K562 (cell line): ENCODE measurements at regions not wholly inside any gene's neighbourhood (a gene's known extent, or its start where the extent isn't known, plus 50 kb on each side); places are given as distances from the start of the nearest gene placed in this dataset.

Source experiments
- ATAC-seq: fragments of 200-7000 bp; cut with Tn5 transposase; 3 replicates; pipeline ENCODE4 v1.9.1; 2020; ENCODE audit warnings: moderate library complexity
- BruUV-seq: library from RNA; stranded (reverse); fragments of 400-500 nt; replicated peaks from 2 replicates; lab custom pipeline; 2021; lab: Mats Ljungman, UMichigan
- CTCF ChIA-PET: fragments of 300-600 bp; formaldehyde crosslinking; extraction: SDS; loops from one replicate; lab custom pipeline; 2021; ENCODE audit warnings: low intra/inter-chr PET ratio; lab: Yijun Ruan, JAX
- POLR2A ChIA-PET: fragments of 300-600, 350-650 bp; sonication (Branson Sonifier 250); formaldehyde crosslinking; extraction: SDS; loops from one replicate; lab custom pipeline; 2021; ENCODE audit warnings: antibody characterized with exemption, inconsistent platforms; lab: Yijun Ruan, JAX
- DNase-seq, 4 experiments: peaks; one replicate each; pipeline versions ENCODE4 v3.0.0 to v3.0.0-alpha.2; 2011 to 2018; ENCODE audit warnings: low spot score in 3 of 4, mixed read lengths in 3 of 4; ENCODE audit errors: extremely low read depth in 1 of 4
- FAIRE-seq: peaks from 2 replicates; lab custom pipeline; 2011; peaks lifted over from hg19 to GRCh38; lab: Jason Lieb, UNC
- H2AFZ ChIP-seq: 2 replicates; pipeline ENCODE4 v1.6.0; 2011; ENCODE audit warnings: low read depth, low read length, control low read depth, inconsistent platforms
- H3K27ac ChIP-seq: fragments of 200-600 bp; 3 replicates; pipeline ENCODE4 v1.8.0; 2011; ENCODE audit warnings: low read depth, mild to moderate bottlenecking, control low read depth, inconsistent platforms, low read length, moderate library complexity, mixed read lengths; ENCODE audit errors: extremely low read depth
- H3K27me3 ChIP-seq, 2 experiments: fragments of 300-600 bp in 1 of 2; 2 replicates in 1 of 2; 3 replicates in 1 of 2; pipeline versions ENCODE4 v1.6.0 to v1.8.0; 2011; ENCODE audit warnings: inconsistent platforms in 2 of 2, low read length in 2 of 2, mild to moderate bottlenecking in 1 of 2, mixed read lengths in 1 of 2, moderate library complexity in 1 of 2; ENCODE audit not compliant: control insufficient read depth in 2 of 2, insufficient read depth in 2 of 2
- H3K36me3 ChIP-seq: fragments of 300-600 bp; 3 replicates; pipeline ENCODE4 v1.8.0; 2011; ENCODE audit warnings: mild to moderate bottlenecking, low read length, inconsistent platforms; ENCODE audit not compliant: control insufficient read depth, insufficient read depth
- H3K4me1 ChIP-seq, 2 experiments: fragments of 200-600 bp in 1 of 2; replicated peaks in 1 of 2; 2 replicates in 1 of 2; 3 replicates in 1 of 2; pipeline versions ENCODE4 v1.5.1 to v1.8.0; 2011; ENCODE audit warnings: inconsistent platforms in 2 of 2, low read length in 2 of 2, mild to moderate bottlenecking in 1 of 2, mixed read lengths in 1 of 2, moderate library complexity in 1 of 2; ENCODE audit not compliant: control insufficient read depth in 2 of 2, insufficient read depth in 2 of 2
- H3K4me2 ChIP-seq: 2 replicates; pipeline ENCODE4 v1.6.1; 2011; ENCODE audit warnings: low read length, control low read depth, inconsistent platforms, mixed read lengths; ENCODE audit not compliant: insufficient read depth
- H3K4me3 ChIP-seq: fragments of 200-600 bp; sonication (generic), shearing (Covaris generic); 2 replicates; pipeline ENCODE4 v1.5.1; 2016; ENCODE audit warnings: control low read depth, inconsistent platforms
- H3K79me2 ChIP-seq: fragments of 200-600 bp; 3 replicates; pipeline ENCODE4 v1.8.0; 2011; ENCODE audit warnings: low read length, inconsistent platforms; ENCODE audit not compliant: control insufficient read depth, insufficient read depth
- H3K9ac ChIP-seq, 2 experiments: 2 replicates each; pipeline versions ENCODE4 v1.6.0 to v1.6.1; 2011; ENCODE audit warnings: low read depth in 2 of 2, low read length in 2 of 2, control low read depth in 1 of 2, inconsistent platforms in 1 of 2, mild to moderate bottlenecking in 1 of 2, mixed read lengths in 1 of 2; ENCODE audit not compliant: insufficient read depth in 1 of 2
- H3K9me1 ChIP-seq: one replicate; pipeline ENCODE4 v1.6.0; 2011; ENCODE audit warnings: inconsistent platforms, mild to moderate bottlenecking, low read length, moderate library complexity; ENCODE audit not compliant: control insufficient read depth, insufficient read depth
- H3K9me3 ChIP-seq: replicated peaks from 2 replicates; pipeline ENCODE4 v1.5.1; 2011; ENCODE audit warnings: low read depth, low read length, inconsistent platforms; ENCODE audit not compliant: control insufficient read depth, insufficient read depth
- H4K20me1 ChIP-seq: replicated peaks from 2 replicates; pipeline ENCODE4 v1.6.1; 2011; ENCODE audit warnings: low read length, inconsistent platforms, mixed read lengths; ENCODE audit not compliant: control insufficient read depth, insufficient read depth
- ARID2 ChIP-seq: fragments of 450-650 bp; IDR thresholded peaks from 2 replicates; pipeline ENCODE4 v1.6.1; 2017; ENCODE audit warnings: antibody characterized with exemption, mild to moderate bottlenecking
- DMBX1 ChIP-seq: fragments of 250-450 bp; sonication (Bioruptor Pico); IDR thresholded peaks from 2 replicates; pipeline ENCODE4 v1.8.0; 2022; ENCODE audit warnings: inconsistent platforms, mild to moderate bottlenecking, moderate library complexity, borderline replicate concordance
- HMGN3 ChIP-seq: IDR thresholded peaks from 2 replicates; pipeline ENCODE4 v1.6.1; 2011; ENCODE audit warnings: borderline replicate concordance, low read depth, mild to moderate bottlenecking, mixed read lengths, low read length; ENCODE audit not compliant: insufficient read length; ENCODE audit errors: extremely low read depth
- HSF4 ChIP-seq: fragments of 250-450 bp; sonication (Bioruptor Pico); IDR thresholded peaks from 2 replicates; pipeline ENCODE4 v2.1.2; 2022; ENCODE audit warnings: mild to moderate bottlenecking, moderate library complexity, borderline replicate concordance
- MECOM ChIP-seq: fragments of 250-450 bp; sonication (Bioruptor Pico); IDR thresholded peaks from 2 replicates; pipeline ENCODE4 v1.8.0; 2022; ENCODE audit warnings: inconsistent platforms
- NELFE ChIP-seq: IDR thresholded peaks from 2 replicates; pipeline ENCODE4 v1.6.1; 2011; ENCODE audit warnings: mild to moderate bottlenecking; ENCODE audit not compliant: insufficient read depth, insufficient read length
- PHB ChIP-seq: fragments of 250-450 bp; sonication (Bioruptor Pico); IDR thresholded peaks from 2 replicates; pipeline ENCODE4 v1.5.0; 2021
- PML ChIP-seq: IDR thresholded peaks from 2 replicates; pipeline ENCODE4 v1.6.1; 2012; ENCODE audit warnings: low read length, inconsistent platforms
- POLR3A ChIP-seq: IDR thresholded peaks from 2 replicates; pipeline ENCODE4 v1.6.1; 2011; ENCODE audit warnings: borderline replicate concordance, mild to moderate bottlenecking, moderate library complexity; ENCODE audit not compliant: insufficient read length, insufficient read depth; ENCODE audit errors: extremely low read depth
- RFX7 ChIP-seq: fragments of 250-450 bp; sonication (Bioruptor Pico); IDR thresholded peaks from 2 replicates; pipeline ENCODE4 v1.5.1; 2021; ENCODE audit warnings: mild to moderate bottlenecking
- SIX5 ChIP-seq, 2 experiments: IDR thresholded peaks; 2 replicates each; pipeline ENCODE4 v1.6.1; 2011; ENCODE audit warnings: low read length in 2 of 2, borderline replicate concordance in 1 of 2, low read depth in 1 of 2, mild to moderate bottlenecking in 1 of 2, moderate library complexity in 1 of 2; ENCODE audit not compliant: insufficient read depth in 1 of 2
- TAF1 ChIP-seq: IDR thresholded peaks from 2 replicates; pipeline ENCODE4 v1.6.1; 2011; ENCODE audit warnings: mild to moderate bottlenecking, low read length, moderate library complexity; ENCODE audit not compliant: insufficient read depth, control insufficient read depth, severe bottlenecking; ENCODE audit errors: extremely low read depth
- TEAD2 ChIP-seq: fragments of 450-650 bp; IDR thresholded peaks from 2 replicates; pipeline ENCODE4 v1.6.1; 2016; ENCODE audit warnings: missing genetic modification characterization, control low read depth, missing compliant biosample characterization
- THRAP3 ChIP-seq: fragments of 450-650 bp; IDR thresholded peaks from 2 replicates; pipeline ENCODE4 v1.6.1; 2016; ENCODE audit warnings: mild to moderate bottlenecking, inconsistent platforms, borderline replicate concordance
- YBX1 ChIP-seq: fragments of 450-650 bp; IDR thresholded peaks from 2 replicates; pipeline ENCODE4 v1.7.1; 2016; ENCODE audit warnings: mild to moderate bottlenecking
- ZNF146 ChIP-seq: IDR thresholded peaks from one replicate; pipeline ENCODE4 v1.6.1; 2018; ENCODE audit warnings: missing compliant biosample characterization; ENCODE audit not compliant: unreplicated experiment
- WGBS: fragments of 100-300 bp; shearing (Covaris generic); methylation state at CpG from one replicate; pipeline ENCODE4 v1.1.6; 2016; ENCODE audit warnings: low coverage, mixed read lengths; ENCODE audit not compliant: insufficient coverage; ENCODE audit errors: missing lambda C conversion rate; 5-methylcytosine and 5-hydroxymethylcytosine counted together
- in situ Hi-C: fragments of 300-500 bp; cut with MboI; formaldehyde crosslinking; loops from 4 replicates; pipeline ENCODE4 v1.15.0; 2018; ENCODE audit warnings: inconsistent platforms, mixed read lengths
- intact Hi-C: fragments of 100-400 bp; cut with micrococcal nuclease; formaldehyde crosslinking; loops from 2 replicates; pipeline ENCODE4 v1.14.2; 2022
- TF ChIP-seq, protein P1 (sequence below): fragments of 450-650 bp; IDR thresholded peaks from 2 replicates; pipeline ENCODE4 v1.6.1; 2018; ENCODE audit warnings: mild to moderate bottlenecking, low read depth; ENCODE audit not compliant: partially characterized antibody
- TF ChIP-seq, protein P2 (sequence below): fragments of 250-450 bp; sonication (Bioruptor Pico); IDR thresholded peaks from 2 replicates; pipeline ENCODE4 v1.8.0; 2021; ENCODE audit warnings: borderline replicate concordance, mild to moderate bottlenecking, moderate library complexity; ENCODE audit not compliant: poor library complexity, severe bottlenecking
- TF ChIP-seq, protein P3 (sequence below): sonication (generic); formaldehyde crosslinking; IDR thresholded peaks from 2 replicates; pipeline ENCODE4 v1.9.0; 2022; ENCODE audit warnings: mild to moderate bottlenecking, missing genetic modification reagents
- TF ChIP-seq, protein P4 (sequence below): fragments of 450-650 bp; IDR thresholded peaks from 2 replicates; pipeline ENCODE4 v1.6.1; 2014; ENCODE audit warnings: low read depth, mild to moderate bottlenecking, moderate library complexity, borderline replicate concordance

DNA sequence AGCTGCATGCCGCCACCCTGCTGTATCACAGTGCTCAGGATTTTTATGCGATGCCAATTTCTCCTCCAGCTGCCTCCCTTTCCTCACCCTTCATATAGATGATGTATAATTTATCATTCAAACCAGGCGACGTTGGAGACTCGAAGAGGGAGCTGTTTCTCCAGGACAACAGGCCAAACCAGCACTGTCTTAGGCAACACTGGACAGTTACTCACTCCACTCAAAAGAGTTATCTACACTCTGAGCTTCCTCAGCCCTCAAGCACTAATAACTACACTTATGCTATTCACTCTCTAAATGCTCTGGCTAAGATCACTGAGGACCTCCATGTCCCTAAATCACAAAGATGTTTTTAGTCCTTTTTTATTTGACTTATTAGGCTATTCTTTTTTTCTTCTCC is 87.3 kb upstream of the RFC3 start:
- no peaks in the 10 kb centered on the region for H3K4me1 ChIP-seq
- BruUV-seq: no TSS peak
- ChIA-PET CTCF (no interaction called here), POLR2A (no interaction called here)
- ATAC-seq: no peak
- H3K4me2 ChIP-seq: no peak overlapping the region
- H3K27me3 ChIP-seq: no peaks in the 10 kb centered on the region
- no peak for FAIRE-seq
- in situ Hi-C loops (no loop called here), intact Hi-C loops (no loop called here)
- no peaks in the 10 kb centered on the region for H3K9me3 ChIP-seq
- H4K20me1 ChIP-seq: no peaks in the 10 kb centered on the region
- 0% methylated on average over 4 of the region's 5 CpGs for WGBS
- no peak for TF ChIP-seq HSF4 (CRISPR knock-in tag)
- TF ChIP-seq NELFE: no peak
- no peak for TF ChIP-seq HMGN3
- TF ChIP-seq MECOM (CRISPR knock-in tag): no peak
- TF ChIP-seq THRAP3: no peak
- no peak for TF ChIP-seq RFX7 (CRISPR knock-in tag)
- TF ChIP-seq SIX5 (IDR thresholded peaks at IDR 0.05; ENCODE audit: borderline replicate concordance in 1 of 2, insufficient read depth in 1 of 2, low read depth in 1 of 2, low read length in 2 of 2): no peak
- TF ChIP-seq PHB (CRISPR knock-in tag): no peak
- no peak for TF ChIP-seq DMBX1
- no peak for TF ChIP-seq ARID2
- TF ChIP-seq PML: no peak
- TF ChIP-seq TAF1: no peak
- no peak for TF ChIP-seq ZNF146
- no peak for TF ChIP-seq YBX1
- TF ChIP-seq POLR3A: no peak
- TF ChIP-seq, protein P1, sequence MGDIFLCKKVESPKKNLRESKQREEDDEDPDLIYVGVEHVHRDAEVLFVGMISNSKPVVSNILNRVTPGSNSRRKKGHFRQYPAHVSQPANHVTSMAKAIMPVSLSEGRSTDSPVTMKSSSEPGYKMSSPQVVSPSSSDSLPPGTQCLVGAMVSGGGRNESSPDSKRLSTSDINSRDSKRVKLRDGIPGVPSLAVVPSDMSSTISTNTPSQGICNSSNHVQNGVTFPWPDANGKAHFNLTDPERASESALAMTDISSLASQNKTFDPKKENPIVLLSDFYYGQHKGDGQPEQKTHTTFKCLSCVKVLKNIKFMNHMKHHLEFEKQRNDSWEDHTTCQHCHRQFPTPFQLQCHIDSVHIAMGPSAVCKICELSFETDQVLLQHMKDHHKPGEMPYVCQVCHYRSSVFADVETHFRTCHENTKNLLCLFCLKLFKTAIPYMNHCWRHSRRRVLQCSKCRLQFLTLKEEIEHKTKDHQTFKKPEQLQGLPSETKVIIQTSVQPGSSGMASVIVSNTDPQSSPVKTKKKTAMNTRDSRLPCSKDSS: no peak
- TF ChIP-seq, protein P2, sequence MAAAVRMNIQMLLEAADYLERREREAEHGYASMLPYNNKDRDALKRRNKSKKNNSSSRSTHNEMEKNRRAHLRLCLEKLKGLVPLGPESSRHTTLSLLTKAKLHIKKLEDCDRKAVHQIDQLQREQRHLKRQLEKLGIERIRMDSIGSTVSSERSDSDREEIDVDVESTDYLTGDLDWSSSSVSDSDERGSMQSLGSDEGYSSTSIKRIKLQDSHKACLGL (CRISPR knock-in tag): no peak
- TF ChIP-seq, protein P3, sequence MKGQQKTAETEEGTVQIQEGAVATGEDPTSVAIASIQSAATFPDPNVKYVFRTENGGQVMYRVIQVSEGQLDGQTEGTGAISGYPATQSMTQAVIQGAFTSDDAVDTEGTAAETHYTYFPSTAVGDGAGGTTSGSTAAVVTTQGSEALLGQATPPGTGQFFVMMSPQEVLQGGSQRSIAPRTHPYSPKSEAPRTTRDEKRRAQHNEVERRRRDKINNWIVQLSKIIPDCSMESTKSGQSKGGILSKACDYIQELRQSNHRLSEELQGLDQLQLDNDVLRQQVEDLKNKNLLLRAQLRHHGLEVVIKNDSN (CRISPR knock-in tag): no peak
- TF ChIP-seq, protein P4, sequence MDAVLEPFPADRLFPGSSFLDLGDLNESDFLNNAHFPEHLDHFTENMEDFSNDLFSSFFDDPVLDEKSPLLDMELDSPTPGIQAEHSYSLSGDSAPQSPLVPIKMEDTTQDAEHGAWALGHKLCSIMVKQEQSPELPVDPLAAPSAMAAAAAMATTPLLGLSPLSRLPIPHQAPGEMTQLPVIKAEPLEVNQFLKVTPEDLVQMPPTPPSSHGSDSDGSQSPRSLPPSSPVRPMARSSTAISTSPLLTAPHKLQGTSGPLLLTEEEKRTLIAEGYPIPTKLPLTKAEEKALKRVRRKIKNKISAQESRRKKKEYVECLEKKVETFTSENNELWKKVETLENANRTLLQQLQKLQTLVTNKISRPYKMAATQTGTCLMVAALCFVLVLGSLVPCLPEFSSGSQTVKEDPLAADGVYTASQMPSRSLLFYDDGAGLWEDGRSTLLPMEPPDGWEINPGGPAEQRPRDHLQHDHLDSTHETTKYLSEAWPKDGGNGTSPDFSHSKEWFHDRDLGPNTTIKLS: no peak
- no peak for TF ChIP-seq TEAD2
- TF ChIP-seq, all 486 proteins: peak for 0
- Histone ChIP-seq H3K36me3 (no peaks in the 10 kb centered on the region), H2AFZ (no peak overlapping the region), H3K9me1 (no peaks in the 10 kb centered on the region), H3K9ac (no peak overlapping the region), H3K27ac (no peak overlapping the region), H3K4me3 (no peak overlapping the region), H3K79me2 (no peaks in the 10 kb centered on the region)
- no peak for DNase-seq
